T-helper 2 cell treated with Interferon-gamma antibody and Interleukin-4, amounts not matched to agents 5 μg/mL and 100 μg/mL, for 36 hours (primary cell): ENCODE measurements at regions not wholly inside any gene's neighbourhood (a gene's known extent, or its start where the extent isn't known, plus 50 kb on each side); places are given as distances from the start of the nearest gene placed in this dataset.

ENCODE experiments used
- DNase-seq: peaks from one replicate; pipeline ENCODE4 v3.0.0; 2021; ENCODE audit warnings: low spot score
- H3K27ac Mint-ChIP-seq: one replicate; pipeline ENCODE4 v1.8.0; 2021; ENCODE audit warnings: mild to moderate bottlenecking, mixed read lengths
- H3K27me3 Mint-ChIP-seq: one replicate; pipeline ENCODE4 v1.8.0; 2021; ENCODE audit warnings: low read depth, mixed read lengths
- H3K36me3 Mint-ChIP-seq: one replicate; pipeline ENCODE4 v1.8.0; 2021; ENCODE audit warnings: low read depth, mixed read lengths
- H3K4me1 Mint-ChIP-seq: one replicate; pipeline ENCODE4 v1.8.0; 2021; ENCODE audit warnings: low read depth, mixed read lengths
- H3K4me3 Mint-ChIP-seq: one replicate; pipeline ENCODE4 v1.8.0; 2022; ENCODE audit warnings: mild to moderate bottlenecking, moderate library complexity, mixed read lengths
- H3K9me3 Mint-ChIP-seq: one replicate; pipeline ENCODE4 v1.8.0; 2021; ENCODE audit warnings: mixed read lengths

DNA sequence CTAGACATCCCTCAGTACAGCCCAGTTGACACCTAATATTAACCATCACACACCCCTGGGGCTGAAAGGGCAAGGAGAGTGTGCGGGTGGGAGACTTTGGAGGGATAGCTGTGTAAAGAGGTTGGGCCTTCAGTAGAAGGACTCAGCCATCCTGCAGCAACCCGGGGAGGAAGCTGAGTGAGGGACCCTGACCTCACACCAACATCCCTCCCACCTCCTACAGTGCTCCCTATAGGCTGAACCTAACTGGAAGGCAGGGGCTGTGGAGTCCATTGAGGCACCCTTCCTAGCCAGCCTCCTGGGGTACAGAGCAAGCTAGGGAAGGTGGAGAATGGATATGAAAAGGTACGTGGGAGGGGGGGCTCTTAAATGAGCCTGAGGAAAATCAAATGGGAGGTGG is 276.3 kb downstream of the PTTG2 start:
- DNase-seq = no peak
- Mint-ChIP-seq H3K27ac (no peak overlapping the region), H3K27me3 (peaks cover 5% of the 10 kb centered on the region)

DNA sequence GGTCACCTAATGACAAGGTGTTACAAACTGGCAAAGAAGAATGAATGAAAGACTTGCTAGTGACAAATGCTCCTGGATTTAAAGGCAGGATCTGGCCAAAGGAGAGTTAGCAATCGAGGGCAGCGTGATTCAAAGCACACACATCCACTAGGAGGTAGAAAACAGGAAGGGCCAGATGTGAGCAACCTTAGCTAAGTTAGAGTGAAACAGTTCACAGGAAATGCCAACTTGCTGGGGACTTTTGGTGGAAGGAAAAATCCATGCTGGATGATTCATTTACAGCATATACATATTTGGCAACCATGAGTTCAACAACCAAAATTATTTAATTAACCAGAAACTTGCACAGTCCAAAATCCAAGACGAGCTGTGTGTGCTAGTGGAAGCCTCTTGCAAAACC is 276.9 kb downstream of the PTTG2 start:
- Mint-ChIP-seq H3K4me3 (no peak overlapping the region), H3K27ac (no peak overlapping the region), H3K36me3 (no peaks in the 10 kb centered on the region), H3K27me3 (peaks cover 7% of the 10 kb centered on the region), H3K9me3 (no peaks in the 10 kb centered on the region), H3K4me1 (no peaks in the 10 kb centered on the region)
- DNase-seq = no peak

More for the DNA sequence above, 276.3 kb downstream of the PTTG2 start:
- Mint-ChIP-seq H3K36me3 (no peaks in the 10 kb centered on the region), H3K9me3 (no peaks in the 10 kb centered on the region), H3K4me3 (no peak overlapping the region), H3K4me1 (no peaks in the 10 kb centered on the region)

DNA sequence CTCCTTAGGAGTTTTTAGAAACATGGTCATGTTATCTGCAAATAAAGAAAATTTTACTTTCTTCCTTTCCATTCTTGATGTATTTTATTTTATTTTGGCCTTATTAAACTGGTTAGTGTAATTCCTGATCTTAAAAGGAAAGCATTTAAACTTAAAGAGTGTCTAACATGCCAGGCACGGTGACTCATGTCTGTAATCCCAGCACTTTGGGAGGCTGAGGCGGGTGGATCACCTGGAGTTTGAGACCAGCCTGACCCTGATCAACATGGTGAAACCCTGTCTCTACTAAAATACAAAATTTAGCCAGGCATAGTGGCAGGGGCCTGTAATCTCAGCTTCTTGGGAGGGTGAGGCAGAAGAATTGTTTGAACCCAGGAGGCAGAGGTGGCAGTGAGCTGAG is 281.3 kb downstream of the PTTG2 start:
- Mint-ChIP-seq H3K4me1 (peaks cover 11% of the 10 kb centered on the region), H3K27me3 (peaks cover 5% of the 10 kb centered on the region), H3K36me3 (peaks cover 1% of the 10 kb centered on the region), H3K9me3 (peaks cover 7% of the 10 kb centered on the region), H3K4me3 (no peak overlapping the region), H3K27ac (no peak overlapping the region)
- DNase-seq = no peak

DNA sequence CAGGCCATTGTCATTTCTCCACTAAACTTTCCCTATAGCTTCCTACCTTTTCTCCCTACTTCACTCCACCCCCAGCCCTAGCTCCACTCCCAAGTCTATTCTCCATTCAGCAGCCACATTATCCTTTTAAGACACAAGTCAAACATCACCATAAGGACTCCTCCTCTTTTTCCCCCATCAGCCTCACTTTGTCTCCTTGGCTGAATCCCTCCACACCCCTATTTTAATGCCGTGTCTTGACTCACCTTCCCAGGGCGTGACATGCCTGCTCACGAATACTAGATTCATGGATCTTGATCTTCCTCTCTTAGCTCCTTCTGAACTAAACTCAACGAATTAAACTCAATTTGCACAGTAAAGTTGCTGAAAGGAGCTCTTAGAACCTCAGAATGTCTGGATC is 281.9 kb downstream of the PTTG2 start:
- no peak overlapping the region for H3K27ac Mint-ChIP-seq
- DNase-seq = no peak

DNA sequence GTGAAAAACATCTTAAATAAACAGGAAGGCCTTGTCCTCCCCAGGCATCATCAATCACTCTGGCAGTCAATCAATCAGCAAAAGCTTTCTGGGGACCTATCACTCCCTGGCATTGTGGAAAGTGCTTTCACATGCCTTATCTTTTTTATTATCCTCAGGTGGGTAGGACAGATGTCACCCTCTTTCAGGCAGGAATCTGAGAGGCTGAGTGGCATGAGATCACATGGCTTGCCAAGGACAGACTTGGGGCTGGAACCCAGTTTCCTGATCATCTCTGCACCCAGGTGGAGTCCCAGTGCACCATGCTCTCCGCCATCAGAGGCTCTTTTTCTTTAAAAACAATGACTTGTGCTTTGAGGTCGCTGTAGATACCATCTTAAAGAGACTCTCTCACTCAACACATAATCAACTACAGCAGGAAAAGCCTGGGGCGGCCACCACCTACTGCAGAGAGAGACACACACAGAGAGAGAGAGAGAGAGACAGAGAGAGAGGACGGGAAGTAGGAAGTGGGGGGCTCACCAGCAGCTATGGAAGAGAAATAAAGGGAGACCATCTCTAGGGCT is 282.7 kb downstream of the PTTG2 start:
- Mint-ChIP-seq H3K27ac (peak overlapping the region; percentile 76), H3K4me3 (peak overlapping the region; percentile 3), H3K27me3 (peaks cover 5% of the 10 kb centered on the region), H3K36me3 (peaks cover 1% of the 10 kb centered on the region), H3K9me3 (peaks cover 10% of the 10 kb centered on the region), H3K4me1 (peaks cover 11% of the 10 kb centered on the region)
- no peak for DNase-seq

More for the DNA sequence above, 281.9 kb downstream of the PTTG2 start:
- peaks cover 7% of the 10 kb centered on the region for H3K9me3 Mint-ChIP-seq
- peaks cover 5% of the 10 kb centered on the region for H3K27me3 Mint-ChIP-seq
- peaks cover 1% of the 10 kb centered on the region for H3K36me3 Mint-ChIP-seq
- H3K4me1 Mint-ChIP-seq = peaks cover 11% of the 10 kb centered on the region
- no peak overlapping the region for H3K4me3 Mint-ChIP-seq

DNA sequence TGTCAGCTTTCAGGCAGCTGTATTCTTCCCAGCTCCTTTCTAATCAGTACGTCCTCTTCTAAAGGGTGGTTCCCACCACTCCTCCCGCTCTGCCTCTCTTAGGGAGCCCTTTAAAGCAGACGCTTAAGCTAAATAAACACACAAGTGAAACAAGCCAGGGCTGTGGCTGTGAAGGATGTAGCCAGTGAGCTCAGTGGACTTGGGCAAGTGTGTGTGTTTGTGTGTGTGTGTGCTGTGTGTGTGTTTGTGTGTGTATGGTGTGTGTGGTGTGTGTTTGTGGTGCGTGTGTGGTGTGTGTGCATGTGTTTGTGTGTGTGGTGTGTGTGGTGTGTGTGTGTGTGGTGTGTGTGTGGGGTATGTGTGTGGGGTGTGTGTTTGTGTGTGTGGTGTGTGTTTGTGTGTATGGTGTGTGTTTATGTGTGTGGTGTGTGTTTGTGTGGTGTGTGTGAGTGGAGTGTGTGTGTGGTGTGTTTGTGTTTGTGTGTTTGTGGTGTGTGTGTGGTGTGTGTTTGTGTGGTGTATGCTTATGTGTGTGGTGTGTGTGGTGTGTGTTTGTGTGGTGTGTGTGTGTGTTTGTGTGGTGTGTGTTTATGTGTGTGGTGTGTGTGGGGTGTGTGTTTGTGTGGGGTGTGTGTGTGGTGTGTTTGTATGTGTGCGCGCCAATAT is 283.3 kb downstream of the PTTG2 start:
- peaks cover 11% of the 10 kb centered on the region for H3K4me1 Mint-ChIP-seq
- H3K36me3 Mint-ChIP-seq = peaks cover 1% of the 10 kb centered on the region
- peaks cover 5% of the 10 kb centered on the region for H3K27me3 Mint-ChIP-seq
- H3K4me3 Mint-ChIP-seq = peak overlapping the region; percentile 24
- no peak for DNase-seq
- peaks cover 10% of the 10 kb centered on the region for H3K9me3 Mint-ChIP-seq
- H3K27ac Mint-ChIP-seq = peak overlapping the region; percentile 76

DNA sequence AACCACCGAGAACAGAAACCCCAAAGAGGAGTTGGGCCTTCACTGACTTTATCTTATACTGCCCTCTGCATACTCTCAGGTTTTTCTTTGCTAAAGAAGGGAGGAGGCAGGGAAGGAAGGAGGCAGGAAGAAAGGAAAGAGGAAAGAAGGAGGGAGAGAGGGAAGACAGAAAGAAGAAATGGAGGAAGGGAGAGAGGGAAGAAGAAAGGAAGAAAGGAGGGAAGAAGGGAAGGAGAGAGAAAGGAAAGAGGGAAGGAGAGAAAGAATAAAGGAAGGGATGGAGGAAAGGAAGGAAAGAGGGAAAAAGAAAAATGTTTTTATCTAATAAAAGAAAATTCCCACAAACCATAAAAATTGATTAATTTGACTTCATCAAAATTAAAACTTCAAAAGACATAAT is 294.6 kb downstream of the PTTG2 start:
- Mint-ChIP-seq H3K27me3 (no peaks in the 10 kb centered on the region), H3K9me3 (peaks cover 32% of the 10 kb centered on the region), H3K4me1 (no peaks in the 10 kb centered on the region), H3K27ac (no peak overlapping the region), H3K4me3 (no peak overlapping the region), H3K36me3 (peaks cover 3% of the 10 kb centered on the region)
- no peak for DNase-seq

DNA sequence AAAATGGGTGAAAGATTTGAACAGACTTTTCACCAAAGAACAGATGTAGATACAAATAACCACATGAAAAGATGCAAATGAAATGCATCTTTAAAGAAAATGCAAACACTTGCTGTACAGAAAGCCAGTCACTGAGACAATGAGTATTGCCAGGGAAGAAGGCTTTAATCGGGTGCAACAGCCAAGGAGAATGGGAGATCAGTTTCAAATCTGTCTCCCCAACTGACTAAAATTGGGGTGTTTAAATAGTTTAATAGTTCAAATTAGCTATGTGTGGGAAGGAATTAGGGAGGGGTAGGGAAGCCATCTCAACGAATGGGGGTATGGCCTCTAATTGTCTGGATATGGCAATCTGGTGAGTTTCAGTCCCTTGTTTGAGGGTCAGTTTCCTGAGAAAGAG is 295.4 kb downstream of the PTTG2 start:
- Mint-ChIP-seq H3K4me3 (no peak overlapping the region), H3K27ac (no peak overlapping the region), H3K36me3 (peaks cover 3% of the 10 kb centered on the region), H3K4me1 (no peaks in the 10 kb centered on the region), H3K9me3 (peaks cover 32% of the 10 kb centered on the region), H3K27me3 (peaks cover 3% of the 10 kb centered on the region)
- no peak for DNase-seq

DNA sequence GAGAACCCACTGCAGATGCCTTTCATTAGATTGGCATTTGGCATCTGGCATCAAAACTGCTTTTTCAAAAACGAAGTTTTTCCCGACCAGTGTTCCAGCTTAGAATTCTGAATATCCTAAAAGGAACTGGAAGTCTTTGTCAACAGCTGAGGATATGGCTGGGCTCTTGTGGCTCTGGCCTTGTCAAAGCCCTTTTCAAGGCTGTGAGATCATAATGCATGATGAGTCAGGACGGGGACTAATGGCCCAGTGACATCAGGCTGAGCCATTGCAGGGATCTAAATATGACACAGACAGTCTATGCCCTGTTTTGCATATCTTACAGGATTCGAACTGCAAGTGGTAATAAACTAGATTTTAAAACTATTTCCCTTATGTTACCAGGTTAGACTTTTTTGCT is 306.4 kb downstream of the PTTG2 start:
- Mint-ChIP-seq H3K27me3 (peaks cover 6% of the 10 kb centered on the region), H3K9me3 (no peaks in the 10 kb centered on the region), H3K4me1 (no peaks in the 10 kb centered on the region), H3K36me3 (no peaks in the 10 kb centered on the region), H3K4me3 (no peak overlapping the region), H3K27ac (no peak overlapping the region)
- no peak for DNase-seq

DNA sequence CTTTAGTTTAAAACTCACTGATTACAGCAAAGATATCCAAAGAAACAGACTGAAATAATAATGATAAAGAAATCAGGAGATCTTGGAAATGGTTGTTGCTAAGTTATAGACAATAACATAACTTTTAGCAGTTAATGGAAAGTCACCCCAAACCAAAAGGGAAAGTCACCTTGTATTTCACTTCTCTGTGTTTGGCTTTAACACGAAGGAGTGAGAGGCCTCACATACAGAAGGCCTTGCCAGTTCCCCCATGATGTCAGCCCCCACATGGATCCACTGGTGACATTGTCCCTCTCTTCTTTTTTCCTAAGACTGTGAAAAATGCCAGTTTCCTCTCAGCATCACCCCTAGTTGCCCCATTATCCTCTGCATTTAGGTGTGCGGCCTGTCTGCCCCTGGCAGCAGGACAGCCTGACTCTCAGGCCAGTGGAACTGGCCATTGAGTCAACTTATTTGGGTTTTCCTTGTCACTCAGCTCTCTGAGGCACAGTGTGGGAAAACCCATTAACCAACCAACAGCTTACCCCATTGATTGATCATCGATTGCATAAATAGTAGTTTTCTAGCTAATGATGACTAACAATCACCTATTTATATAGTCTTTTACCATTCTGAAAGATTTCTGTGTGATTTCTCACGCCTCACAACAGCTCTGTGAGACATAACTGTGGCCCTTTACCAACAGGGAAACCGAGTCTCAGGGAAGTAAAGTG is 308.1 kb downstream of the PTTG2 start:
- Mint-ChIP-seq H3K4me1 (no peaks in the 10 kb centered on the region), H3K4me3 (no peak overlapping the region), H3K36me3 (no peaks in the 10 kb centered on the region), H3K27me3 (peaks cover 6% of the 10 kb centered on the region), H3K27ac (no peak overlapping the region), H3K9me3 (no peaks in the 10 kb centered on the region)
- no peak for DNase-seq

DNA sequence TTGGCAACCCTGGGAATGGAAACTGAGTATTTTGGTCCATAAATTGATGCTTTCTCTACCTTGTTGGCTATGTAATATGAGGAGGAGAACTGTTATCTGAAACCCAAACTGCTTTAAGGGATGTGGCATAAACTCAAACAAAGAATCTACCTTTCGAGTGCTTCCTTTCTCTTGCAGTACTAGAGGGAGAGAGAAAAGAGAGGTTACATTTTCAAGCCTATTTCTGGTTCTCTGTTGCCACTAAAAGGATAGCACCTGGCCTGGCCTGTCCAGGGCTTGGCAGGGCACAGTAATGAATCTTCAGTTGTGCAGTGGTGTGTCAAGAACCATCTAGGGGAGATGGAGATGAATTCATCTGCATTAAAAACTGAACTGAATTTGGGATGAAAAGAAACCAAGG is 308.6 kb downstream of the PTTG2 start:
- DNase-seq = no peak
- H3K9me3 Mint-ChIP-seq = no peaks in the 10 kb centered on the region
- H3K27ac Mint-ChIP-seq = no peak overlapping the region
- H3K4me3 Mint-ChIP-seq = no peak overlapping the region
- H3K4me1 Mint-ChIP-seq = no peaks in the 10 kb centered on the region
- peaks cover 6% of the 10 kb centered on the region for H3K27me3 Mint-ChIP-seq
- H3K36me3 Mint-ChIP-seq = no peaks in the 10 kb centered on the region

DNA sequence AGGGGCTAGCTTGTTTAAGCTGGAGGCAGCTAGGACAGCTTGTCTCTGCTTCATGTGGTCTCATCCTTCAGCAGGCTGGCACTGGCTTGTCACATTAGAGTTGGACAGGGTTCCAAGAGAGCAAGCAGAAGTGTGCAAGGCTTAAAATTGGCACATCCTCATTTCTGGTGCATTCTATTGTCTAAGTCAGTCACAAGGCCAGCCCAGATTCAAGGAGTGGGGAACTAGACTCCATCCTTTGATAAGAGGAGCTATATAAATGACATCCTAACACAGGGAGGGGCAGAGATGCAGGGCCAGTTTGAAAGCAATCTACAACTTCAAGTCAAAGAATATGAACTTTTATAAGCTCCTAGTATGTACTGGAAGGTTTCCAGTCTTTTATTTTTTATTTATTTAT is 313.2 kb downstream of the PTTG2 start:
- Mint-ChIP-seq H3K9me3 (no peaks in the 10 kb centered on the region), H3K27me3 (peaks cover 2% of the 10 kb centered on the region), H3K4me1 (no peaks in the 10 kb centered on the region), H3K36me3 (no peaks in the 10 kb centered on the region), H3K27ac (no peak overlapping the region), H3K4me3 (no peak overlapping the region)
- DNase-seq = no peak

DNA sequence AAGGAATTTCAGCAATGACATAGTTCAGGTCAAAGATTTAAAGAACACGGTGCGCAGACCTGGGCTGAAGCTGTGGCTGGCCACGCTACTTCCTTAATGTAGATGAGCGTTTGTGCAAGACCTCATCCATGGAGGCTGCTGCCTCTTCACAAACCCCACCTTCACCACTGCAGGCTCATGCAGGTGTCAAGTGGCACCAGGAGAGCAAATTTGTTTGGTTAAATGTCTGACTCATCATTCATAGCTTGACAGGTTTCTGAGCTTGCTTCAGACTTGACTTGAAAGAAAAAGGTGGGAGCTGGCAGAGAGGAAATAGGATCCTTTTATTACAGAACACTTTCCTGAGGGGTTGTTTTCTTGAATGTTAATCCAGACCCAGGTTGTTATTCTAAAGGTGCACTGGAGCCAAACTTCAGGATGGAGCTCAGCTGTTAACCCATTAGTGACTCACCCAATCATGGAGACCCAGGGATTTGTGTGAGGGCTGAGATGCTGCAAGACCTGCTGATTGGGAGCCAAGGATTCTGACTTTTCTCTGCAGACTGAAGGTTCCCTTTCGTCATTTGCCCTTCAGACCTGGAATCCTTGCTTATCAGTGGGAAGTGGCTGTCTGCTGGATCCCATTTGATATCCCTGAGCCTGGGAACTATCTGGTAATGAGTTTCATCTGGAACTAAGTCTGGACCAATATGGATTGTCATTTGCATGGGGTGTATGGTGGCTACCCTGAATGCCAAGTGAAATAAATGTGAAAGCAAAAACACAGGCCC is 315.3 kb downstream of the PTTG2 start:
- H3K27ac Mint-ChIP-seq = no peak overlapping the region
- no peak overlapping the region for H3K4me3 Mint-ChIP-seq
- H3K36me3 Mint-ChIP-seq = no peaks in the 10 kb centered on the region
- no peaks in the 10 kb centered on the region for H3K9me3 Mint-ChIP-seq
- no peaks in the 10 kb centered on the region for H3K4me1 Mint-ChIP-seq
- DNase-seq = no peak
- peaks cover 5% of the 10 kb centered on the region for H3K27me3 Mint-ChIP-seq

DNA sequence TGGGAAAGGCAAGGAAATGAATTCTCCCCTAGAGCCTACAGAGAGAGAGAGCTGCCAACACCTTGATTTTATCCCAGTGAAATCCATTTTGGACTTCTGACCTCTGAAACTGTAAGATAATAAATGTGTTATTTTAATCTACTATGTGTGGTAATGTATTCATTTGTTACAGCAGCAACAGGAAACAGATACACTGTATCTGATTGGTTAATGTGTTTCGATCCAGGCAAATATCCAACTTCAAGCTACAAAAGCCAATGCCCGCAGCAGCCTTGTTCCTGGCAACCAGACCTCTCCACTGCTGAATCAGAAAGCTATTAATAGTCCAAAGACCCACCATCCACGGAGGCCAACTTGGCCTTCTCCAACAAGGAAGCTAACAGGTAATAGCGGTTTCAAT is 318.1 kb downstream of the PTTG2 start:
- no peaks in the 10 kb centered on the region for H3K9me3 Mint-ChIP-seq
- H3K36me3 Mint-ChIP-seq = no peaks in the 10 kb centered on the region
- H3K4me1 Mint-ChIP-seq = no peaks in the 10 kb centered on the region
- peaks cover 4% of the 10 kb centered on the region for H3K27me3 Mint-ChIP-seq
- DNase-seq = no peak
- H3K27ac Mint-ChIP-seq = no peak overlapping the region
- H3K4me3 Mint-ChIP-seq = no peak overlapping the region
